Activated naive CD8-positive, alpha-beta T cell treated with anti-CD3 and anti-CD28 coated beads, Interleukin-2, amount 50 U/mL, for 24 hours (primary cell): ENCODE measurements at regions not wholly inside any gene's neighbourhood (a gene's known extent, or its start where the extent isn't known, plus 50 kb on each side); places are given as distances from the start of the nearest gene placed in this dataset.

Experiments used
- ATAC-seq: fragments of 150-1000 bp; cut with Tn5 transposase; one replicate; pipeline ENCODE4 v1.10.0; 2021
- DNase-seq: peaks from one replicate; pipeline ENCODE4 v3.0.0; 2021
- H3K27ac Mint-ChIP-seq: one replicate; pipeline ENCODE4 v1.8.0; 2021; ENCODE audit warnings: mild to moderate bottlenecking, mixed read lengths
- H3K27me3 Mint-ChIP-seq: one replicate; pipeline ENCODE4 v1.8.0; 2021; ENCODE audit warnings: mixed read lengths
- H3K36me3 Mint-ChIP-seq: one replicate; pipeline ENCODE4 v1.8.0; 2021; ENCODE audit warnings: low read depth, mixed read lengths
- H3K4me1 Mint-ChIP-seq: one replicate; pipeline ENCODE4 v1.8.0; 2021; ENCODE audit warnings: mixed read lengths
- H3K4me3 Mint-ChIP-seq: one replicate; pipeline ENCODE4 v1.8.0; 2021; ENCODE audit warnings: mild to moderate bottlenecking, moderate library complexity, mixed read lengths
- H3K9me3 Mint-ChIP-seq: one replicate; pipeline ENCODE4 v1.8.0; 2021; ENCODE audit warnings: mixed read lengths

GRCh38 chr3:153089620-153090019 is 72.4 kb upstream of the RAP2B start:
- no peak for DNase-seq
- Mint-ChIP-seq H3K27me3 (no peaks in the 10 kb centered on the region), H3K9me3 (no peaks in the 10 kb centered on the region), H3K27ac (no peak overlapping the region), H3K4me1 (peaks cover 17% of the 10 kb centered on the region), H3K36me3 (no peaks in the 10 kb centered on the region), H3K4me3 (no peak overlapping the region)
- ATAC-seq, result no peak

- ATAC-seq, result no peak
- Mint-ChIP-seq H3K4me3 (no peak overlapping the region), H3K27me3 (no peaks in the 10 kb centered on the region), H3K4me1 (peaks cover 17% of the 10 kb centered on the region), H3K27ac (no peak overlapping the region), H3K9me3 (no peaks in the 10 kb centered on the region), H3K36me3 (no peaks in the 10 kb centered on the region)
- DNase-seq, result no peak
These were observed 71.1 kb upstream of the RAP2B start for GRCh38 chr3:153090973-153091372.

- Mint-ChIP-seq H3K36me3 (no peaks in the 10 kb centered on the region), H3K4me1 (peaks cover 17% of the 10 kb centered on the region), H3K4me3 (no peak overlapping the region), H3K27ac (no peak overlapping the region), H3K27me3 (no peaks in the 10 kb centered on the region), H3K9me3 (no peaks in the 10 kb centered on the region)
- DNase-seq (no peak), ATAC-seq (no peak)
These were observed 68.4 kb upstream of the RAP2B start for GRCh38 chr3:153093629-153094028.

- DNase-seq, result no peak
- no peaks in the 10 kb centered on the region for H3K36me3 Mint-ChIP-seq
- no peak overlapping the region for H3K27ac Mint-ChIP-seq
- H3K4me1 Mint-ChIP-seq, result peaks cover 17% of the 10 kb centered on the region
- H3K27me3 Mint-ChIP-seq, result no peaks in the 10 kb centered on the region
- ATAC-seq, result no peak
- H3K9me3 Mint-ChIP-seq, result no peaks in the 10 kb centered on the region
- H3K4me3 Mint-ChIP-seq, result no peak overlapping the region
These were observed 67.6 kb upstream of the RAP2B start for GRCh38 chr3:153094386-153094785.

GRCh38 chr3:153095441-153095840 is 66.6 kb upstream of the RAP2B start:
- Mint-ChIP-seq H3K27ac (no peak overlapping the region), H3K36me3 (no peaks in the 10 kb centered on the region), H3K4me1 (peaks cover 17% of the 10 kb centered on the region), H3K9me3 (no peaks in the 10 kb centered on the region), H3K27me3 (no peaks in the 10 kb centered on the region), H3K4me3 (no peak overlapping the region)
- DNase-seq, result no peak
- ATAC-seq, result no peak

- no peak for ATAC-seq
- Mint-ChIP-seq H3K9me3 (no peaks in the 10 kb centered on the region), H3K4me1 (peaks cover 8% of the 10 kb centered on the region), H3K27me3 (no peaks in the 10 kb centered on the region), H3K36me3 (no peaks in the 10 kb centered on the region), H3K27ac (no peak overlapping the region), H3K4me3 (no peak overlapping the region)
- no peak for DNase-seq
These were observed 65.3 kb upstream of the RAP2B start for GRCh38 chr3:153096731-153097131.

GRCh38 chr3:153097213-153097612 is 64.8 kb upstream of the RAP2B start:
- DNase-seq, result no peak
- H3K36me3 Mint-ChIP-seq, result no peaks in the 10 kb centered on the region
- no peaks in the 10 kb centered on the region for H3K9me3 Mint-ChIP-seq
- H3K27me3 Mint-ChIP-seq, result no peaks in the 10 kb centered on the region
- H3K4me1 Mint-ChIP-seq, result peaks cover 6% of the 10 kb centered on the region
- H3K4me3 Mint-ChIP-seq, result no peak overlapping the region
- ATAC-seq, result no peak
- H3K27ac Mint-ChIP-seq, result no peak overlapping the region

GRCh38 chr3:153099131-153099530 is 62.9 kb upstream of the RAP2B start:
- Mint-ChIP-seq H3K4me1 (no peaks in the 10 kb centered on the region), H3K9me3 (no peaks in the 10 kb centered on the region), H3K27me3 (no peaks in the 10 kb centered on the region), H3K27ac (no peak overlapping the region), H3K36me3 (no peaks in the 10 kb centered on the region), H3K4me3 (no peak overlapping the region)
- ATAC-seq, result no peak
- DNase-seq, result no peak

- H3K36me3 Mint-ChIP-seq, result no peaks in the 10 kb centered on the region
- no peaks in the 10 kb centered on the region for H3K9me3 Mint-ChIP-seq
- H3K4me3 Mint-ChIP-seq, result no peak overlapping the region
- H3K27me3 Mint-ChIP-seq, result peaks cover 1% of the 10 kb centered on the region
- H3K4me1 Mint-ChIP-seq, result no peaks in the 10 kb centered on the region
- no peak for DNase-seq
- no peak overlapping the region for H3K27ac Mint-ChIP-seq
- ATAC-seq, result no peak
These were observed 58.5 kb upstream of the RAP2B start for GRCh38 chr3:153103406-153103945.

- ATAC-seq, result no peak
- H3K9me3 Mint-ChIP-seq, result no peaks in the 10 kb centered on the region
- no peak overlapping the region for H3K27ac Mint-ChIP-seq
- no peak for DNase-seq
- H3K27me3 Mint-ChIP-seq, result peaks cover 1% of the 10 kb centered on the region
- no peak overlapping the region for H3K4me3 Mint-ChIP-seq
- no peaks in the 10 kb centered on the region for H3K36me3 Mint-ChIP-seq
- no peaks in the 10 kb centered on the region for H3K4me1 Mint-ChIP-seq
These were observed 52.0 kb upstream of the RAP2B start for GRCh38 chr3:153110041-153110440.

GRCh38 chr3:153111016-153111415 is 51.0 kb upstream of the RAP2B start:
- Mint-ChIP-seq H3K9me3 (no peaks in the 10 kb centered on the region), H3K27me3 (peaks cover 1% of the 10 kb centered on the region)
- no peak for DNase-seq

More at GRCh38 chr3:153111016-153111415, 51.0 kb upstream of the RAP2B start:
- Mint-ChIP-seq H3K4me1 (no peaks in the 10 kb centered on the region), H3K4me3 (no peak overlapping the region), H3K27ac (no peak overlapping the region), H3K36me3 (no peaks in the 10 kb centered on the region)
- no peak for ATAC-seq
